Stimulated activated CD8-positive, alpha-beta memory T cell treated with anti-CD3 and anti-CD28 coated beads, Interleukin-7, amount 100 ng/mL, for 48 hours (primary cell): ENCODE measurements at regions not wholly inside any gene's neighbourhood (a gene's known extent, or its start where the extent isn't known, plus 50 kb on each side); places are given as distances from the start of the nearest gene placed in this dataset.
"Not testable (repeated sequence)": the region's sequence is repeated elsewhere in the genome, so short reads cannot be mapped to it uniquely, and the experiment has no call there.

ENCODE experiments used
- DNase-seq, 2 donors: peaks; one replicate each; pipeline ENCODE4 v3.0.0-alpha.2; 2020; ENCODE audit warnings: low read depth in 1 of 2; ENCODE audit errors: extremely low read depth in 1 of 2

GRCh38 chr2:17460371-17461086 is 57.7 kb downstream of the RAD51AP2 start:
- DNase-seq: no peak

GRCh38 chr2:17455343-17455742 is 62.9 kb downstream of the RAD51AP2 start:
- DNase-seq: no peak

GRCh38 chr2:17446191-17446590 is 72.0 kb downstream of the RAD51AP2 start:
- DNase-seq: not testable (repeated sequence)

- DNase-seq: no peak
Observed at GRCh38 chr2:17445744-17446143, 72.5 kb downstream of the RAD51AP2 start.

- DNase-seq: no peak
Observed at GRCh38 chr2:17442334-17442733, 75.9 kb downstream of the RAD51AP2 start.

GRCh38 chr2:17441790-17442189 is 76.5 kb downstream of the RAD51AP2 start:
- no peak for DNase-seq

GRCh38 chr2:17441055-17441771 is 77.0 kb downstream of the RAD51AP2 start:
- no peak for DNase-seq

- no peak for DNase-seq
Observed at GRCh38 chr2:17430326-17430725, 87.9 kb downstream of the RAD51AP2 start.

GRCh38 chr2:17429130-17429529 is 89.1 kb downstream of the RAD51AP2 start:
- DNase-seq: no peak

- no peak for DNase-seq
Observed at GRCh38 chr2:17427401-17427800, 90.8 kb downstream of the RAD51AP2 start.

GRCh38 chr2:17426743-17427142 is 91.5 kb downstream of the RAD51AP2 start:
- no peak for DNase-seq

GRCh38 chr2:17422061-17422460 is 96.2 kb downstream of the RAD51AP2 start:
- DNase-seq: no peak

- no peak for DNase-seq
Observed at GRCh38 chr2:17416884-17417391, 101.3 kb downstream of the RAD51AP2 start.

- DNase-seq: no peak
Observed at GRCh38 chr2:17413036-17413435, 105.2 kb downstream of the RAD51AP2 start.

- no peak for DNase-seq
Observed at GRCh38 chr2:17401096-17401495, 117.1 kb downstream of the RAD51AP2 start.

- DNase-seq: no peak
Observed at GRCh38 chr2:17398770-17399169, 119.5 kb downstream of the RAD51AP2 start.

GRCh38 chr2:17388798-17389197 is 129.4 kb downstream of the RAD51AP2 start:
- no peak for DNase-seq

GRCh38 chr2:17387591-17387990 is 130.6 kb downstream of the RAD51AP2 start:
- no peak for DNase-seq

GRCh38 chr2:17386771-17387170 is 131.5 kb downstream of the RAD51AP2 start:
- DNase-seq: no peak

GRCh38 chr2:17380003-17380402 is 138.2 kb downstream of the RAD51AP2 start:
- no peak for DNase-seq

- no peak for DNase-seq
Observed at GRCh38 chr2:17375262-17375661, 143.0 kb downstream of the RAD51AP2 start.

- no peak for DNase-seq
Observed at GRCh38 chr2:17373741-17374140, 144.5 kb downstream of the RAD51AP2 start.
